ENCODE measurements at regions not wholly inside any gene's neighbourhood (a gene's known extent, or its start where the extent isn't known, plus 50 kb on each side); places are given as distances from the start of the nearest gene placed in this dataset.

DNA sequence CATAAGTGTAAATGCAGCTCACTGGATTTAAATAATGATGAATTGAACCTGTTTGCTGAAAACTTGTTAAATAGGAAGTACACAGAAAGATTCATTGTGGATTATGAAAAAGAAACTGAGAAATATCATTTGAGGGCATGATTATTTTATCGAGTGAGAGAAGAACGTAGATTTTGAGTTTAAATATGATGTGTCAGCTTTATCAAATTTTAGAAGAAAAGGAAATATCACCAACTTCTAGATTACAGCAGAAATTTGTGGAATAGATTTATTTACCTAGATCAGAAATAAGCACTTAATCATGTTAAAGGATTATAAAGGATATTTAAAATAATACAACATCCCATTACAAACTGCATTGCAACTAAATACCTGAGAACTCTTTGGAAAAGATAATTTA, 315.5 kb downstream of the ZPLD1 start:
- Histone ChIP-seq H3K79me2 (ENCODE audit: low read length) (no peaks in the 10 kb centered on the region), H3K27me3 (replicated peaks; ENCODE audit: insufficient read depth, low read length) (no peaks in the 10 kb centered on the region), H4K20me1 (ENCODE audit: insufficient read depth, low read length) (no peaks in the 10 kb centered on the region), H3K4me3 (ENCODE audit: low read length) (no peak overlapping the region), H3K27ac (ENCODE audit: low read length) (no peak overlapping the region), H3K9me3 (replicated peaks; ENCODE audit: insufficient read depth, low read length) (no peaks in the 10 kb centered on the region), H3F3A (ENCODE audit: insufficient read depth, low read length) (no peaks in the 10 kb centered on the region), H2AFZ (ENCODE audit: low read length) (no peak overlapping the region), H3K9me2 (replicated peaks; ENCODE audit: insufficient read depth, low read length) (no peaks in the 10 kb centered on the region), H3K36me3 (replicated peaks; ENCODE audit: insufficient read depth, low read length) (no peaks in the 10 kb centered on the region), H3K4me2 (ENCODE audit: low read depth, low read length) (no peak overlapping the region), H3K9ac (ENCODE audit: low read length) (no peak overlapping the region), H3K4me1 (ENCODE audit: low read length) (no peaks in the 10 kb centered on the region)
- DNase-seq = no peak
- TF ChIP-seq, protein P1, sequence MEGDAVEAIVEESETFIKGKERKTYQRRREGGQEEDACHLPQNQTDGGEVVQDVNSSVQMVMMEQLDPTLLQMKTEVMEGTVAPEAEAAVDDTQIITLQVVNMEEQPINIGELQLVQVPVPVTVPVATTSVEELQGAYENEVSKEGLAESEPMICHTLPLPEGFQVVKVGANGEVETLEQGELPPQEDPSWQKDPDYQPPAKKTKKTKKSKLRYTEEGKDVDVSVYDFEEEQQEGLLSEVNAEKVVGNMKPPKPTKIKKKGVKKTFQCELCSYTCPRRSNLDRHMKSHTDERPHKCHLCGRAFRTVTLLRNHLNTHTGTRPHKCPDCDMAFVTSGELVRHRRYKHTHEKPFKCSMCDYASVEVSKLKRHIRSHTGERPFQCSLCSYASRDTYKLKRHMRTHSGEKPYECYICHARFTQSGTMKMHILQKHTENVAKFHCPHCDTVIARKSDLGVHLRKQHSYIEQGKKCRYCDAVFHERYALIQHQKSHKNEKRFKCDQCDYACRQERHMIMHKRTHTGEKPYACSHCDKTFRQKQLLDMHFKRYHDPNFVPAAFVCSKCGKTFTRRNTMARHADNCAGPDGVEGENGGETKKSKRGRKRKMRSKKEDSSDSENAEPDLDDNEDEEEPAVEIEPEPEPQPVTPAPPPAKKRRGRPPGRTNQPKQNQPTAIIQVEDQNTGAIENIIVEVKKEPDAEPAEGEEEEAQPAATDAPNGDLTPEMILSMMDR (IDR thresholded peaks at IDR 0.05; ENCODE audit: low read length) = no peak
- TF ChIP-seq EZH2 (optimal IDR thresholded peaks at IDR 0.05; ENCODE audit: low read depth, low read length) = no peak
- no peak for TF ChIP-seq EZH2phosphoT487 (IDR thresholded peaks at IDR 0.05; ENCODE audit: low read length)

- H3K9me2 ChIP-seq (replicated peaks; ENCODE audit: insufficient read depth, low read length) = no peaks in the 10 kb centered on the region
Measured at GRCh38 chr3:102753901-102754300, 319.1 kb downstream of the ZPLD1 start.

GRCh38 chr3:102756706-102757105, 321.9 kb downstream of the ZPLD1 start:
- Histone ChIP-seq H3K4me1 (ENCODE audit: low read length) (no peaks in the 10 kb centered on the region), H3K36me3 (replicated peaks; ENCODE audit: insufficient read depth, low read length) (no peaks in the 10 kb centered on the region), H3K4me3 (ENCODE audit: low read length) (no peak overlapping the region), H3K27ac (ENCODE audit: low read length) (no peak overlapping the region), H3K79me2 (ENCODE audit: low read length) (no peaks in the 10 kb centered on the region), H3K9ac (ENCODE audit: low read length) (no peak overlapping the region), H3K9me3 (replicated peaks; ENCODE audit: insufficient read depth, low read length) (no peaks in the 10 kb centered on the region), H3K4me2 (ENCODE audit: low read depth, low read length) (no peak overlapping the region), H3K9me2 (replicated peaks; ENCODE audit: insufficient read depth, low read length) (no peaks in the 10 kb centered on the region), H3F3A (ENCODE audit: insufficient read depth, low read length) (no peaks in the 10 kb centered on the region), H3K27me3 (replicated peaks; ENCODE audit: insufficient read depth, low read length) (no peaks in the 10 kb centered on the region), H2AFZ (ENCODE audit: low read length) (no peak overlapping the region), H4K20me1 (ENCODE audit: insufficient read depth, low read length) (no peaks in the 10 kb centered on the region)
- TF ChIP-seq EZH2 (optimal IDR thresholded peaks at IDR 0.05; ENCODE audit: low read depth, low read length) (no peak), EZH2phosphoT487 (IDR thresholded peaks at IDR 0.05; ENCODE audit: low read length) (no peak)
- TF ChIP-seq, protein P1 (IDR thresholded peaks at IDR 0.05; ENCODE audit: low read length) = no peak
- DNase-seq = no peak

More at GRCh38 chr3:102753901-102754300, 319.1 kb downstream of the ZPLD1 start:
- no peaks in the 10 kb centered on the region for H3K9me3 ChIP-seq (replicated peaks; ENCODE audit: insufficient read depth, low read length)
- H3K4me3 ChIP-seq (ENCODE audit: low read length) = no peak overlapping the region
- H4K20me1 ChIP-seq (ENCODE audit: insufficient read depth, low read length) = no peaks in the 10 kb centered on the region
- no peak for DNase-seq
- no peak overlapping the region for H3K27ac ChIP-seq (ENCODE audit: low read length)
- no peaks in the 10 kb centered on the region for H3K27me3 ChIP-seq (replicated peaks; ENCODE audit: insufficient read depth, low read length)
- no peak for TF ChIP-seq EZH2phosphoT487 (IDR thresholded peaks at IDR 0.05; ENCODE audit: low read length)
- no peak for TF ChIP-seq EZH2 (optimal IDR thresholded peaks at IDR 0.05; ENCODE audit: low read depth, low read length)
- TF ChIP-seq, protein P1 (IDR thresholded peaks at IDR 0.05; ENCODE audit: low read length) = no peak
- H2AFZ ChIP-seq (ENCODE audit: low read length) = no peak overlapping the region
- H3K36me3 ChIP-seq (replicated peaks; ENCODE audit: insufficient read depth, low read length) = no peaks in the 10 kb centered on the region
- no peaks in the 10 kb centered on the region for H3K79me2 ChIP-seq (ENCODE audit: low read length)
- no peak overlapping the region for H3K4me2 ChIP-seq (ENCODE audit: low read depth, low read length)
- no peaks in the 10 kb centered on the region for H3K4me1 ChIP-seq (ENCODE audit: low read length)
- no peaks in the 10 kb centered on the region for H3F3A ChIP-seq (ENCODE audit: insufficient read depth, low read length)
- H3K9ac ChIP-seq (ENCODE audit: low read length) = no peak overlapping the region

All from MM.1S (cell line).